Activated T-cell treated with anti-CD3 and anti-CD28 coated beads, Interleukin-2, amount 50 U/mL, for 72 hours (primary cell): ENCODE measurements at regions not wholly inside any gene's neighbourhood (a gene's known extent, or its start where the extent isn't known, plus 50 kb on each side); places are given as distances from the start of the nearest gene placed in this dataset.

Experiments
- ATAC-seq, 2 donors: fragments of 150-1000 bp; cut with Tn5 transposase; replicated peaks in 1 of 2; 2 replicates each; pipeline ENCODE4 v1.10.0; 2021; ENCODE audit warnings: moderate library complexity in 2 of 2, mild to moderate bottlenecking in 1 of 2
- DNase-seq, 2 donors: peaks; one replicate each; pipeline ENCODE4 v3.0.0; 2021 to 2022; ENCODE audit warnings: mixed read lengths in 1 of 2
- H3K27ac Mint-ChIP-seq: one replicate; pipeline ENCODE4 v1.8.0; 2022; ENCODE audit warnings: mild to moderate bottlenecking, moderate library complexity, mixed read lengths
- H3K27me3 Mint-ChIP-seq: one replicate; pipeline ENCODE4 v1.8.0; 2022; ENCODE audit warnings: low read depth, mixed read lengths
- H3K36me3 Mint-ChIP-seq, 2 donors: one replicate each; pipeline ENCODE4 v1.8.0; 2022; ENCODE audit warnings: mixed read lengths in 2 of 2, mild to moderate bottlenecking in 1 of 2; ENCODE audit not compliant: insufficient read depth in 2 of 2
- H3K4me1 Mint-ChIP-seq: one replicate; pipeline ENCODE4 v1.8.0; 2022; ENCODE audit warnings: low read depth, mixed read lengths
- H3K4me3 Mint-ChIP-seq, 2 donors: one replicate each; pipeline ENCODE4 v1.8.0; 2022; ENCODE audit warnings: mild to moderate bottlenecking in 2 of 2, mixed read lengths in 2 of 2, moderate library complexity in 2 of 2
- H3K9me3 Mint-ChIP-seq, 2 donors: one replicate each; pipeline ENCODE4 v1.8.0; 2022; ENCODE audit warnings: mixed read lengths in 2 of 2

GRCh38 chr20:60139663-60140446, 181.6 kb downstream of the CDH26 start:
- H3K4me3 Mint-ChIP-seq: peak overlapping the region in 1 of 2 donors; percentile 86
- H3K9me3 Mint-ChIP-seq: no peaks in the 10 kb centered on the region
- peaks cover 5% of the 10 kb centered on the region for H3K4me1 Mint-ChIP-seq
- H3K36me3 Mint-ChIP-seq: no peaks in the 10 kb centered on the region
- H3K27me3 Mint-ChIP-seq: no peaks in the 10 kb centered on the region
- no peak overlapping the region for H3K27ac Mint-ChIP-seq
- no peak for DNase-seq
- no peak for ATAC-seq

DNA sequence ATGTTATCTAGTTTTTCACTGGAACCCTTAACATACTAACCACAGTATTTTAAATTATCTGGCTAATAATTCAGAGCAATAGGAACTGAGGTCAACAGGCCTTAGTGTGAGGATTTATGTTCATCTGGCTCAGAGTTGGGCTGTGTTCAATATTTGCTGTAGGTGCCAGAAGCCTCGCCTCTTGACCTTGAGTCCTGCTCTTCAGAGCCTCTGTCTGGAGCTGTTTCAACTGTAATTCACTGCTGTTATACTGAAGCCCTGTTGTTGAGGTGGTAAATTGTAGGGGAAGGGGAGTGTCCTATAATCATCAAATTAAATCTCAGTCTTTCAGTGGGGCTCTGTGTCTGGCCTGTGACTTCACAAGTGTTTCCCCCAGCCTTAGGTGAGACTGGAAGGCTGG, 184.4 kb downstream of the CDH26 start:
- Mint-ChIP-seq H3K27me3 (no peaks in the 10 kb centered on the region), H3K4me3 (no peak overlapping the region), H3K4me1 (peaks cover 4% of the 10 kb centered on the region), H3K9me3 (no peaks in the 10 kb centered on the region), H3K27ac (no peak overlapping the region), H3K36me3 (no peaks in the 10 kb centered on the region)
- DNase-seq (no peak), ATAC-seq (no peak)

DNA sequence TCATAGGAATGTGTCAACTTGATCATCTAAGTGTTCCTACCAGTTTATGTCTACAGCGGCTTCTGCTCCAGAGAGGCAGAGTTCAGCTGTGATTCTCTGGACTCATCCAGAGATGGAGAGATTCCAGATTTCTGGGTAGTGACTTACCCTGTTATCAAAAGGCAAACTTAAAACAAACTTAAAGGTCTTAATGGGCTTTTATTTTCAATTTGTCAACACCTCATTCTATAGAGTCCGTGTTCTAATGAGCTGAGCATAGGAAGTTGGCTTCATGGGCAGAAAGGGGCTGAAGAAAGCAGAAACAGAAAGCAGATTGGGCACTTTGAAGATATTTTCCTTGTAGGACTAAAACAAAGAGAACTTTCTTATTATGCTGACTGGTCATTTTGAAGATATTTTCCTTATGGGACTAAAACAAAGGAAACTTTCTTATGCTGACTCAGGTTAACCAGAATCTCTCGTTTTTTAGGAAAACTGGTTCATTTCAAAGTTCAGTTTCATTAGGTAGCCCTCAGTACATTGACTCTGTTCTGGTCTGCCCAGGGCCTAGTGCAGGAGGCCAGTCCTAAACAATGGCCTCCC, 185.1 kb downstream of the CDH26 start:
- ATAC-seq (no peak), DNase-seq (no peak)
- Mint-ChIP-seq H3K4me3 (no peak overlapping the region), H3K27me3 (no peaks in the 10 kb centered on the region), H3K9me3 (no peaks in the 10 kb centered on the region), H3K4me1 (no peaks in the 10 kb centered on the region), H3K36me3 (no peaks in the 10 kb centered on the region), H3K27ac (no peak overlapping the region)

- Mint-ChIP-seq H3K4me3 (no peak overlapping the region), H3K4me1 (no peaks in the 10 kb centered on the region), H3K9me3 (no peaks in the 10 kb centered on the region), H3K27ac (no peak overlapping the region), H3K27me3 (no peaks in the 10 kb centered on the region), H3K36me3 (no peaks in the 10 kb centered on the region)
- ATAC-seq (no peak), DNase-seq (no peak)
Observed at GRCh38 chr20:60144404-60144803, 186.2 kb downstream of the CDH26 start.

DNA sequence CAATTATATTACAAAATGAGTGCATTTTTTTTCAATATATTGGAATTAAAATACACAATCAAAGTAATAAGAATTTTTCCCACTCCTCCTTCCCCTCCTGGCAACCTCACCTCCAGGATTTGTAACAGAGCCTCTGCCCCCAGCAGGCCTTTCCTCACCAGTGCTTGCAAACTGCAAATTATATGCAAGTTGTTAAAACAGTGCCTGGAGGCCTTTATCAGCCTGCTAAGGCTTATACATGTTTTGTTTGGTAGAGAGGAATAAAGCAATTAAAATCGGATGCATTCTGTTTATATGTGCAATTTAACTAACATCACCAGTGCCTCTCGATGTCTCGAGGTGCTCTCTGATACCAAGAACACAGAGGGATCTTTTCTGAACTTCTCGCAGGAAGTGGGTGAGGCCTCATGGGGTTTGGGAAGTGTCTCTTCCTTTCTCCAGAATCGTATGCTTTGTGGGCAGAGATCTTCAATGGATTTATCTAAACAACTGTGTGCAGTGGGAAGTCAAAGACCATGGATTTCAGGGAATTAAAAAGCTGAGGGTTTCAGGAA, 186.8 kb downstream of the CDH26 start:
- Mint-ChIP-seq H3K4me1 (no peaks in the 10 kb centered on the region), H3K27ac (no peak overlapping the region), H3K4me3 (no peak overlapping the region), H3K36me3 (no peaks in the 10 kb centered on the region), H3K27me3 (no peaks in the 10 kb centered on the region), H3K9me3 (no peaks in the 10 kb centered on the region)
- ATAC-seq (no peak), DNase-seq (no peak)

GRCh38 chr20:60147004-60147403, 188.8 kb downstream of the CDH26 start:
- DNase-seq (no peak), ATAC-seq (no peak)
- no peaks in the 10 kb centered on the region for H3K36me3 Mint-ChIP-seq
- H3K27ac Mint-ChIP-seq: no peak overlapping the region
- no peak overlapping the region for H3K4me3 Mint-ChIP-seq
- H3K4me1 Mint-ChIP-seq: no peaks in the 10 kb centered on the region
- H3K27me3 Mint-ChIP-seq: no peaks in the 10 kb centered on the region
- no peaks in the 10 kb centered on the region for H3K9me3 Mint-ChIP-seq

- Mint-ChIP-seq H3K4me1 (no peaks in the 10 kb centered on the region), H3K27ac (no peak overlapping the region), H3K4me3 (no peak overlapping the region), H3K36me3 (no peaks in the 10 kb centered on the region), H3K27me3 (no peaks in the 10 kb centered on the region), H3K9me3 (no peaks in the 10 kb centered on the region)
- ATAC-seq (no peak), DNase-seq (no peak)
Observed at GRCh38 chr20:60148885-60149284, 190.7 kb downstream of the CDH26 start.

- peaks cover 0 to 2% of the 10 kb centered on the region in 2 donors for H3K9me3 Mint-ChIP-seq
- H3K36me3 Mint-ChIP-seq: peaks cover 0 to 2% of the 10 kb centered on the region in 2 donors
- no peak overlapping the region for H3K27ac Mint-ChIP-seq
- H3K27me3 Mint-ChIP-seq: peaks cover 10% of the 10 kb centered on the region
- DNase-seq: no peak
- H3K4me1 Mint-ChIP-seq: no peaks in the 10 kb centered on the region
- ATAC-seq: no peak
- no peak overlapping the region for H3K4me3 Mint-ChIP-seq
Observed at GRCh38 chr20:60152792-60153191, 194.6 kb downstream of the CDH26 start.

GRCh38 chr20:60160451-60161145, 202.4 kb downstream of the CDH26 start:
- Mint-ChIP-seq H3K4me3 (no peak overlapping the region), H3K4me1 (no peaks in the 10 kb centered on the region), H3K9me3 (peaks cover 5% of the 10 kb centered on the region in 2 donors), H3K36me3 (peaks cover 0 to 2% of the 10 kb centered on the region in 2 donors), H3K27me3 (peaks cover 21% of the 10 kb centered on the region), H3K27ac (no peak overlapping the region)
- DNase-seq (no peak), ATAC-seq (no peak)

DNA sequence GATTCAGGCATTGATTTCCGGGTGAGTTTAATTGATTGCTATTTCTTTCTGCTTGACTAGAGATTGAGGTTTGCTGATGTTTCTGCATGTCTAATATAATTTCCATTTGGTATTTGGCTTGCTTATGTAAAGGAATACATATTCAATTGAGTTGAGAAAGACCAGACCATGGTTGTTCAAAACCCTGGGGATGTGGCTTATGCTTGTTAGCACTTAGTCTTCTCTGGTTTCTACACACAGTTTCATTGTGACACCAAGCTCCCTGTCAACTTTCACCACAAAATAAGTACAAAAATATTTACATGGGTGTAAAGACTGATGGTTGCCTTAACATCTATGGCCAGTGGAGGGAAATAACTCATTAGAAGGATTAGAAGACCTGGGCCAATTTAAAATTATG, 209.6 kb downstream of the CDH26 start:
- Mint-ChIP-seq H3K36me3 (no peaks in the 10 kb centered on the region), H3K4me1 (no peaks in the 10 kb centered on the region), H3K4me3 (no peak overlapping the region), H3K9me3 (no peaks in the 10 kb centered on the region), H3K27me3 (no peaks in the 10 kb centered on the region), H3K27ac (no peak overlapping the region)
- no peak for DNase-seq
- ATAC-seq: no peak

DNA sequence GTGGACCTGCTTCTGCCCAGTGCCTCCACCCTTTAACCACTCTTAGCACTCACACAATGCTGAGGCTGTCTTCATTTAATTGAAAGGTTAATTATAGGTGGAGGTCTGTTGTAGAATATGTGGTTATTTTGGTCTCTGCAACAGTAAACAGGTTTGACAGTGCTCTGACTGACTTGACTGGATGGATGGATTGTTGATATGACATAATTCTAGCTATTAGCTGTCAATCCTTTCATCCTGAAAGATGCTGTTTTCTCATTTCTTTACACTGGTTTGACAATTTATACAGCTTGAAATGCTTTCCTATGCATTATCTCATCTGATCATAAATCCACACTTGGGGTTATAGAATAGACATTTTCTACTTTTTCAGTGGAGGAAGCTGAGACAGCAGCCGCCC, 210.7 kb downstream of the CDH26 start:
- H3K36me3 Mint-ChIP-seq: peaks cover 2 to 3% of the 10 kb centered on the region in 2 donors
- no peaks in the 10 kb centered on the region for H3K27me3 Mint-ChIP-seq
- no peaks in the 10 kb centered on the region for H3K9me3 Mint-ChIP-seq
- no peak overlapping the region for H3K4me3 Mint-ChIP-seq
- ATAC-seq (no peak), DNase-seq (no peak)
- no peak overlapping the region for H3K27ac Mint-ChIP-seq
- no peaks in the 10 kb centered on the region for H3K4me1 Mint-ChIP-seq

GRCh38 chr20:60170116-60170515, 211.9 kb downstream of the CDH26 start:
- H3K4me1 Mint-ChIP-seq: no peaks in the 10 kb centered on the region
- ATAC-seq (no peak), DNase-seq (no peak)
- H3K27me3 Mint-ChIP-seq: no peaks in the 10 kb centered on the region
- no peak overlapping the region for H3K4me3 Mint-ChIP-seq
- H3K27ac Mint-ChIP-seq: no peak overlapping the region
- H3K9me3 Mint-ChIP-seq: no peaks in the 10 kb centered on the region
- peaks cover 2 to 3% of the 10 kb centered on the region in 2 donors for H3K36me3 Mint-ChIP-seq

- DNase-seq (no peak), ATAC-seq (no peak)
- H3K27me3 Mint-ChIP-seq: no peaks in the 10 kb centered on the region
- H3K4me1 Mint-ChIP-seq: no peaks in the 10 kb centered on the region
- no peak overlapping the region for H3K4me3 Mint-ChIP-seq
- no peak overlapping the region for H3K27ac Mint-ChIP-seq
- H3K9me3 Mint-ChIP-seq: peaks cover 0 to 2% of the 10 kb centered on the region in 2 donors
- H3K36me3 Mint-ChIP-seq: peaks cover 2 to 3% of the 10 kb centered on the region in 2 donors
Observed at GRCh38 chr20:60171313-60171712, 213.1 kb downstream of the CDH26 start.
